Gastrocnemius medialis (tissue), 4 donors: ENCODE measurements at regions not wholly inside any gene's neighbourhood (a gene's known extent, or its start where the extent isn't known, plus 50 kb on each side); places are given as distances from the start of the nearest gene placed in this dataset.

Experiments used
- POLR2A ChIP-seq, 2 donors: fragments of 450-650 bp; IDR thresholded peaks; one replicate each; pipeline ENCODE4 v1.6.1; 2017; ENCODE audit warnings: antibody characterized with exemption in 2 of 2, mild to moderate bottlenecking in 2 of 2, moderate library complexity in 2 of 2
- TF ChIP-seq, protein P1 (sequence below), 5 experiments: fragments of 450-650 bp in 3 of 5; fragments of 200-600 bp in 2 of 5; sonication (generic) in 2 of 5; IDR thresholded peaks in 4 of 5; conservative IDR thresholded peaks in 1 of 5; 1 replicate in 4 of 5; 2 replicates in 1 of 5; pipeline ENCODE4 v1.5.1; 2016 to 2019; ENCODE audit warnings: antibody characterized with exemption in 5 of 5, mild to moderate bottlenecking in 3 of 5, moderate library complexity in 3 of 5

GRCh38 chr18:60176259-60176658 is 196.3 kb downstream of the MC4R start:
- TF ChIP-seq, protein P1, sequence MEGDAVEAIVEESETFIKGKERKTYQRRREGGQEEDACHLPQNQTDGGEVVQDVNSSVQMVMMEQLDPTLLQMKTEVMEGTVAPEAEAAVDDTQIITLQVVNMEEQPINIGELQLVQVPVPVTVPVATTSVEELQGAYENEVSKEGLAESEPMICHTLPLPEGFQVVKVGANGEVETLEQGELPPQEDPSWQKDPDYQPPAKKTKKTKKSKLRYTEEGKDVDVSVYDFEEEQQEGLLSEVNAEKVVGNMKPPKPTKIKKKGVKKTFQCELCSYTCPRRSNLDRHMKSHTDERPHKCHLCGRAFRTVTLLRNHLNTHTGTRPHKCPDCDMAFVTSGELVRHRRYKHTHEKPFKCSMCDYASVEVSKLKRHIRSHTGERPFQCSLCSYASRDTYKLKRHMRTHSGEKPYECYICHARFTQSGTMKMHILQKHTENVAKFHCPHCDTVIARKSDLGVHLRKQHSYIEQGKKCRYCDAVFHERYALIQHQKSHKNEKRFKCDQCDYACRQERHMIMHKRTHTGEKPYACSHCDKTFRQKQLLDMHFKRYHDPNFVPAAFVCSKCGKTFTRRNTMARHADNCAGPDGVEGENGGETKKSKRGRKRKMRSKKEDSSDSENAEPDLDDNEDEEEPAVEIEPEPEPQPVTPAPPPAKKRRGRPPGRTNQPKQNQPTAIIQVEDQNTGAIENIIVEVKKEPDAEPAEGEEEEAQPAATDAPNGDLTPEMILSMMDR (IDR thresholded peaks at IDR 0.05 in 4 of 5, conservative IDR thresholded peaks at IDR 0.05 in 1 of 5), result no peak
- no peak for TF ChIP-seq POLR2A (IDR thresholded peaks at IDR 0.05)
